OCI-LY1 (cell line): ENCODE measurements at regions not wholly inside any gene's neighbourhood (a gene's known extent, or its start where the extent isn't known, plus 50 kb on each side); places are given as distances from the start of the nearest gene placed in this dataset.

ENCODE experiments used
- H2AFZ ChIP-seq: fragments of 200-600 bp; sonication (generic), shearing (Covaris generic); 2 replicates; pipeline ENCODE4 v1.6.0; 2014; ENCODE audit warnings: antibody characterized with exemption, mild to moderate bottlenecking, low read length
- H3F3A ChIP-seq: fragments of 200-600 bp; sonication (generic), shearing (Covaris generic); 2 replicates; pipeline ENCODE4 v1.6.0; 2014; ENCODE audit warnings: mild to moderate bottlenecking, antibody characterized with exemption, low read length, moderate library complexity; ENCODE audit not compliant: insufficient read depth
- H3K27ac ChIP-seq: fragments of 200-600 bp; sonication (generic); 2 replicates; pipeline ENCODE4 v1.5.1; 2014; ENCODE audit warnings: low read length, mixed run types, mild to moderate bottlenecking, low read depth; ENCODE audit not compliant: poor library complexity, severe bottlenecking
- H3K27me3 ChIP-seq: fragments of 200-600 bp; sonication (generic); 2 replicates; pipeline ENCODE4 v1.6.0; 2014; ENCODE audit warnings: antibody characterized with exemption, mild to moderate bottlenecking, low read length, moderate library complexity; ENCODE audit not compliant: insufficient read depth
- H3K36me3 ChIP-seq: fragments of 200-600 bp; sonication (generic); 2 replicates; pipeline ENCODE4 v1.6.1; 2014; ENCODE audit warnings: mild to moderate bottlenecking, antibody characterized with exemption, low read length, moderate library complexity, mixed read lengths; ENCODE audit not compliant: insufficient read depth
- H3K4me1 ChIP-seq: fragments of 200-600 bp; sonication (generic); 2 replicates; pipeline ENCODE4 v1.5.1; 2014; ENCODE audit warnings: mild to moderate bottlenecking, low read length, moderate library complexity; ENCODE audit not compliant: insufficient read depth, severe bottlenecking
- H3K4me2 ChIP-seq: fragments of 200-600 bp; sonication (generic), shearing (Covaris generic); 2 replicates; pipeline ENCODE4 v1.6.1; 2014; ENCODE audit warnings: low read length
- H3K4me3 ChIP-seq: fragments of 200-600 bp; sonication (generic); 2 replicates; pipeline ENCODE4 v1.5.1; 2014; ENCODE audit warnings: low read length, low read depth, mild to moderate bottlenecking, mixed read lengths; ENCODE audit not compliant: poor library complexity, severe bottlenecking
- H3K79me2 ChIP-seq: fragments of 200-600 bp; shearing (Covaris generic); 2 replicates; pipeline ENCODE4 v1.6.1; 2016; ENCODE audit warnings: mixed run types, low read length, mixed read lengths; ENCODE audit not compliant: insufficient read depth
- H3K9ac ChIP-seq: fragments of 200-600 bp; sonication (generic), shearing (Covaris generic); 2 replicates; pipeline ENCODE4 v1.6.1; 2014; ENCODE audit warnings: mild to moderate bottlenecking, low read length, mixed read lengths
- H3K9me2 ChIP-seq: fragments of 200-600 bp; sonication (generic), shearing (Covaris generic); 2 replicates; pipeline ENCODE4 v1.6.1; 2014; ENCODE audit warnings: low read depth, mild to moderate bottlenecking, low read length, mixed read lengths
- H3K9me3 ChIP-seq: fragments of 200-600 bp; shearing (Covaris generic); 2 replicates; pipeline ENCODE4 v1.6.1; 2014; ENCODE audit warnings: low read length, mixed read lengths
- H4K20me1 ChIP-seq: fragments of 200-600 bp; sonication (generic), shearing (Covaris generic); 2 replicates; pipeline ENCODE4 v1.6.0; 2016; ENCODE audit warnings: mild to moderate bottlenecking, low read length; ENCODE audit not compliant: insufficient read depth
- EZH2 ChIP-seq: fragments of 200-600 bp; sonication (generic), shearing (Covaris generic); IDR thresholded peaks from 2 replicates; pipeline ENCODE4 v1.8.0; 2017; ENCODE audit warnings: borderline replicate concordance, mixed run types, mild to moderate bottlenecking, antibody characterized with exemption, low read length, moderate library complexity, mixed read lengths
- TF ChIP-seq, protein P1 (sequence below): fragments of 200-600 bp; sonication (generic), shearing (Covaris generic); IDR thresholded peaks from 2 replicates; pipeline ENCODE4 v1.5.1; 2017; ENCODE audit warnings: mild to moderate bottlenecking, antibody characterized with exemption, low read length, moderate library complexity, mixed read lengths

DNA sequence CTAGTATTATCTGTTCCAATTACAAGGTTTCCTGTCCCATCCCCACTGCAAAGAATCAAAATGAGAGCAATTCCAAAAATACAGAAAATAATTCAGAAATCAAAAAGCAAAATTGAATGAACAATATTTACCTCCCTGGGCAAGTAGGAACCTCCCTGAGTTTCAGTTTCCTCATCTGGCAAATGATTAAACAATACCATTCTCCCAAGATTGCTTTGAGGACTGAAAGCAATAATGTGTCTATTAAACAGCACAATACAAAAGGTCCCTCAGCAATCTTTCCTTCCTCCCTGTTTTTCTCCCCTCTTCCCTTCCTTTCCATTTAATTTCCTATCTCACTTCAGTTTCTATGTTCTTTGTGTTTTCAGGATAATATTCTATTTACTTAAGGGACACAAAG, 171.0 kb downstream of the ZC3H11B start:
- H3K27me3 ChIP-seq = no peaks in the 10 kb centered on the region
- no peak overlapping the region for H3K27ac ChIP-seq
- no peak overlapping the region for H3K4me2 ChIP-seq
- no peak overlapping the region for H3K9ac ChIP-seq
- TF ChIP-seq EZH2 = no peak
- TF ChIP-seq, protein P1, sequence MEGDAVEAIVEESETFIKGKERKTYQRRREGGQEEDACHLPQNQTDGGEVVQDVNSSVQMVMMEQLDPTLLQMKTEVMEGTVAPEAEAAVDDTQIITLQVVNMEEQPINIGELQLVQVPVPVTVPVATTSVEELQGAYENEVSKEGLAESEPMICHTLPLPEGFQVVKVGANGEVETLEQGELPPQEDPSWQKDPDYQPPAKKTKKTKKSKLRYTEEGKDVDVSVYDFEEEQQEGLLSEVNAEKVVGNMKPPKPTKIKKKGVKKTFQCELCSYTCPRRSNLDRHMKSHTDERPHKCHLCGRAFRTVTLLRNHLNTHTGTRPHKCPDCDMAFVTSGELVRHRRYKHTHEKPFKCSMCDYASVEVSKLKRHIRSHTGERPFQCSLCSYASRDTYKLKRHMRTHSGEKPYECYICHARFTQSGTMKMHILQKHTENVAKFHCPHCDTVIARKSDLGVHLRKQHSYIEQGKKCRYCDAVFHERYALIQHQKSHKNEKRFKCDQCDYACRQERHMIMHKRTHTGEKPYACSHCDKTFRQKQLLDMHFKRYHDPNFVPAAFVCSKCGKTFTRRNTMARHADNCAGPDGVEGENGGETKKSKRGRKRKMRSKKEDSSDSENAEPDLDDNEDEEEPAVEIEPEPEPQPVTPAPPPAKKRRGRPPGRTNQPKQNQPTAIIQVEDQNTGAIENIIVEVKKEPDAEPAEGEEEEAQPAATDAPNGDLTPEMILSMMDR = no peak
- H3K4me1 ChIP-seq = no peaks in the 10 kb centered on the region
- H3K9me3 ChIP-seq = no peaks in the 10 kb centered on the region
- no peak overlapping the region for H3K4me3 ChIP-seq
- H2AFZ ChIP-seq = no peak overlapping the region
- no peaks in the 10 kb centered on the region for H3K36me3 ChIP-seq
- no peaks in the 10 kb centered on the region for H3K79me2 ChIP-seq
- H3K9me2 ChIP-seq = no peaks in the 10 kb centered on the region
- no peaks in the 10 kb centered on the region for H4K20me1 ChIP-seq
- H3F3A ChIP-seq = no peaks in the 10 kb centered on the region

GRCh38 chr1:219439376-219439775, 173.5 kb downstream of the ZC3H11B start:
- no peaks in the 10 kb centered on the region for H4K20me1 ChIP-seq
- no peaks in the 10 kb centered on the region for H3K9me2 ChIP-seq
- H3F3A ChIP-seq = no peaks in the 10 kb centered on the region
- H3K4me2 ChIP-seq = no peak overlapping the region
- H3K9ac ChIP-seq = no peak overlapping the region
- no peak overlapping the region for H3K27ac ChIP-seq
- H3K36me3 ChIP-seq = no peaks in the 10 kb centered on the region
- H3K9me3 ChIP-seq = no peaks in the 10 kb centered on the region
- H3K4me3 ChIP-seq = no peak overlapping the region
- TF ChIP-seq, protein P1 = no peak
- no peak for TF ChIP-seq EZH2
- no peaks in the 10 kb centered on the region for H3K4me1 ChIP-seq
- H3K79me2 ChIP-seq = no peaks in the 10 kb centered on the region
- no peaks in the 10 kb centered on the region for H3K27me3 ChIP-seq
- H2AFZ ChIP-seq = no peak overlapping the region

- no peaks in the 10 kb centered on the region for H3K9me2 ChIP-seq
- no peak overlapping the region for H3K27ac ChIP-seq
- H3K4me3 ChIP-seq = no peak overlapping the region
- no peaks in the 10 kb centered on the region for H3F3A ChIP-seq
- no peaks in the 10 kb centered on the region for H3K9me3 ChIP-seq
- H4K20me1 ChIP-seq = no peaks in the 10 kb centered on the region
- no peak overlapping the region for H2AFZ ChIP-seq
- no peaks in the 10 kb centered on the region for H3K27me3 ChIP-seq
- H3K79me2 ChIP-seq = no peaks in the 10 kb centered on the region
- TF ChIP-seq, protein P1 = no peak
- TF ChIP-seq EZH2 = no peak
- no peak overlapping the region for H3K4me2 ChIP-seq
- no peaks in the 10 kb centered on the region for H3K36me3 ChIP-seq
- no peak overlapping the region for H3K9ac ChIP-seq
- H3K4me1 ChIP-seq = no peaks in the 10 kb centered on the region
Observed at GRCh38 chr1:219438386-219438785, 174.5 kb downstream of the ZC3H11B start.
